HEK293T (cell line): ENCODE measurements at regions not wholly inside any gene's neighbourhood (a gene's known extent, or its start where the extent isn't known, plus 50 kb on each side); places are given as distances from the start of the nearest gene placed in this dataset.

ENCODE experiments used
- CTCF ChIA-PET: fragments of 350-600 bp; formaldehyde crosslinking; extraction: SDS; loops from one replicate; lab custom pipeline; 2021; ENCODE audit warnings: antibody characterized with exemption, inconsistent platforms; lab: Yijun Ruan, JAX
- POLR2A ChIA-PET: fragments of 350-600 bp; formaldehyde crosslinking; extraction: SDS; loops from one replicate; lab custom pipeline; 2020; ENCODE audit warnings: antibody characterized with exemption, inconsistent platforms; lab: Yijun Ruan, JAX
- DNase-seq: peaks from one replicate; pipeline ENCODE4 v3.0.0; 2012; ENCODE audit warnings: mixed read lengths; ENCODE audit errors: extremely low spot score
- ARNT ChIP-seq: fragments of 450-650 bp; IDR thresholded peaks from 2 replicates; pipeline ENCODE4 v1.6.1; 2017; ENCODE audit warnings: mild to moderate bottlenecking
- BHLHE40 ChIP-seq: fragments of 450-650 bp; IDR thresholded peaks from 2 replicates; pipeline ENCODE4 v1.6.1; 2016; ENCODE audit warnings: mild to moderate bottlenecking, moderate library complexity, borderline replicate concordance
- CTBP1 ChIP-seq: fragments of 450-650 bp; IDR thresholded peaks from 2 replicates; pipeline ENCODE4 v1.6.1; 2016; ENCODE audit warnings: borderline replicate concordance
- ELF4 ChIP-seq: fragments of 450-650 bp; IDR thresholded peaks from 2 replicates; pipeline ENCODE4 v1.6.1; 2017; ENCODE audit warnings: antibody characterized with exemption
- FOXA1 ChIP-seq: fragments of 450-650 bp; IDR thresholded peaks from 2 replicates; pipeline ENCODE4 v1.6.1; 2016; ENCODE audit warnings: mild to moderate bottlenecking
- FOXK2 ChIP-seq: fragments of 450-650 bp; IDR thresholded peaks from 2 replicates; pipeline ENCODE4 v1.6.1; 2016; ENCODE audit warnings: mild to moderate bottlenecking
- FOXM1 ChIP-seq: fragments of 450-650 bp; IDR thresholded peaks from 2 replicates; pipeline ENCODE4 v1.6.1; 2017; ENCODE audit warnings: mild to moderate bottlenecking, borderline replicate concordance
- HDGF ChIP-seq: fragments of 450-650 bp; IDR thresholded peaks from 2 replicates; pipeline ENCODE4 v1.6.1; 2017; ENCODE audit warnings: antibody characterized with exemption, borderline replicate concordance
- L3MBTL2 ChIP-seq: fragments of 450-650 bp; conservative IDR thresholded peaks from 2 replicates; pipeline ENCODE4 v1.6.1; 2016; ENCODE audit warnings: mild to moderate bottlenecking
- LEF1 ChIP-seq: fragments of 450-650 bp; IDR thresholded peaks from 2 replicates; pipeline ENCODE4 v1.6.1; 2017; ENCODE audit warnings: mild to moderate bottlenecking, borderline replicate concordance
- NFRKB ChIP-seq: fragments of 450-650 bp; IDR thresholded peaks from 2 replicates; pipeline ENCODE4 v1.6.1; 2016; ENCODE audit warnings: mild to moderate bottlenecking, moderate library complexity
- PKNOX1 ChIP-seq: fragments of 450-650 bp; IDR thresholded peaks from 2 replicates; pipeline ENCODE4 v1.6.1; 2016
- SP1 ChIP-seq: fragments of 450-650 bp; IDR thresholded peaks from 2 replicates; pipeline ENCODE4 v1.6.1; 2017
- SUZ12 ChIP-seq: fragments of 450-650 bp; IDR thresholded peaks from 2 replicates; pipeline ENCODE4 v1.6.1; 2016; ENCODE audit warnings: mild to moderate bottlenecking
- TARDBP ChIP-seq: fragments of 450-650 bp; IDR thresholded peaks from 2 replicates; pipeline ENCODE4 v1.6.1; 2016
- ZNF384 ChIP-seq: fragments of 450-650 bp; IDR thresholded peaks from 2 replicates; pipeline ENCODE4 v1.6.1; 2016

GRCh38 chr20:50369225-50370035 is 140.8 kb upstream of the PTPN1 start:
- TF ChIP-seq SUZ12 (no peak), FOXK2 (no peak), LEF1 (no peak), SP1 (no peak), L3MBTL2 (no peak), FOXA1 (no peak), ELF4 (no peak), ARNT (no peak), ZNF384 (no peak), TARDBP (no peak), CTBP1 (no peak), BHLHE40 (no peak), FOXM1 (no peak)
- CTCF ChIA-PET, result interaction anchor here (0.6 kb wide), 1 partner anchor 137 kb away, joined by 3 read pairs; no protein-coding TSS in a partner anchor
- DNase-seq, result no peak
- POLR2A ChIA-PET, result interaction anchor here (1.2 kb wide), 1 partner anchor 14 kb away, joined by 3 read pairs; no protein-coding TSS in a partner anchor

GRCh38 chr20:50370036-50370566 is 140.1 kb upstream of the PTPN1 start:
- ChIA-PET POLR2A (no interaction called here), CTCF (no interaction called here)
- no peak for DNase-seq
- TF ChIP-seq FOXK2 (no peak), CTBP1 (no peak), SUZ12 (no peak), PKNOX1 (no peak), ZNF384 (no peak)

- CTCF ChIA-PET, result no interaction called here
These were observed 138.1 kb upstream of the PTPN1 start for GRCh38 chr20:50371878-50372769.

GRCh38 chr20:50372770-50373088 is 137.5 kb upstream of the PTPN1 start:
- ChIA-PET POLR2A (no interaction called here), CTCF (no interaction called here)
- TF ChIP-seq FOXK2 (no peak), L3MBTL2 (no peak), FOXA1 (no peak), ZNF384 (no peak), CTBP1 (no peak), TARDBP (no peak), HDGF (no peak), PKNOX1 (no peak), SP1 (no peak), ARNT (no peak), SUZ12 (no peak), ELF4 (no peak), LEF1 (no peak), NFRKB (no peak), FOXM1 (no peak)
- no peak for DNase-seq

More at GRCh38 chr20:50371878-50372769, 138.1 kb upstream of the PTPN1 start:
- no peak for DNase-seq
- POLR2A ChIA-PET, result no interaction called here
- TF ChIP-seq NFRKB, result no peak
- TF ChIP-seq ARNT, result no peak
- no peak for TF ChIP-seq ZNF384
- no peak for TF ChIP-seq CTBP1
- TF ChIP-seq TARDBP, result no peak
- no peak for TF ChIP-seq ELF4
- TF ChIP-seq SP1, result no peak
- no peak for TF ChIP-seq LEF1
- no peak for TF ChIP-seq FOXM1
- TF ChIP-seq HDGF, result no peak
- no peak for TF ChIP-seq SUZ12
- TF ChIP-seq FOXA1, result no peak
- TF ChIP-seq BHLHE40, result no peak
- no peak for TF ChIP-seq PKNOX1
- TF ChIP-seq L3MBTL2, result no peak
- TF ChIP-seq FOXK2, result no peak

GRCh38 chr20:50373674-50374286 is 136.4 kb upstream of the PTPN1 start:
- ChIA-PET CTCF (no interaction called here), POLR2A (no interaction called here)
- DNase-seq, result no peak
- TF ChIP-seq FOXA1 (no peak), ZNF384 (no peak), L3MBTL2 (no peak), ELF4 (no peak), SP1 (no peak), NFRKB (no peak), FOXK2 (no peak), HDGF (no peak), FOXM1 (no peak), ARNT (no peak), SUZ12 (no peak), BHLHE40 (no peak), CTBP1 (no peak), PKNOX1 (no peak), TARDBP (no peak)
